GM21515 (cell line): ENCODE measurements at regions not wholly inside any gene's neighbourhood (a gene's known extent, or its start where the extent isn't known, plus 50 kb on each side); places are given as distances from the start of the nearest gene placed in this dataset.

ENCODE experiments used
- ATAC-seq: cut with Tn5 transposase; IDR thresholded peaks from one replicate; pipeline ENCODE4 v1.9.1; 2021; ENCODE audit not compliant: unreplicated experiment

- no peak for ATAC-seq
These were observed 1004.0 kb downstream of the ADGRL3 start for GRCh38 chr4:62204136-62204535.

GRCh38 chr4:62199291-62199810 is 999.2 kb downstream of the ADGRL3 start:
- ATAC-seq = no peak

GRCh38 chr4:62196338-62196737 is 996.2 kb downstream of the ADGRL3 start:
- ATAC-seq = no peak

- ATAC-seq = no peak
These were observed 994.2 kb downstream of the ADGRL3 start for GRCh38 chr4:62194342-62194741.

- ATAC-seq = no peak
These were observed 993.6 kb downstream of the ADGRL3 start for GRCh38 chr4:62193761-62194160.

GRCh38 chr4:62191451-62192240 is 991.5 kb downstream of the ADGRL3 start:
- no peak for ATAC-seq

GRCh38 chr4:62170235-62170634 is 970.1 kb downstream of the ADGRL3 start:
- ATAC-seq = no peak

GRCh38 chr4:62168681-62169080 is 968.6 kb downstream of the ADGRL3 start:
- no peak for ATAC-seq

- no peak for ATAC-seq
These were observed 962.5 kb downstream of the ADGRL3 start for GRCh38 chr4:62162606-62163005.

GRCh38 chr4:62161446-62161845 is 961.3 kb downstream of the ADGRL3 start:
- no peak for ATAC-seq

- no peak for ATAC-seq
These were observed 959.8 kb downstream of the ADGRL3 start for GRCh38 chr4:62159876-62160275.

GRCh38 chr4:62159306-62159705 is 959.2 kb downstream of the ADGRL3 start:
- no peak for ATAC-seq

- no peak for ATAC-seq
These were observed 956.1 kb downstream of the ADGRL3 start for GRCh38 chr4:62156205-62156604.

GRCh38 chr4:62145276-62145675 is 945.1 kb downstream of the ADGRL3 start:
- no peak for ATAC-seq

GRCh38 chr4:62144431-62144830 is 944.3 kb downstream of the ADGRL3 start:
- ATAC-seq = no peak

- no peak for ATAC-seq
These were observed 935.5 kb downstream of the ADGRL3 start for GRCh38 chr4:62135565-62136156.

- ATAC-seq = no peak
These were observed 933.9 kb downstream of the ADGRL3 start for GRCh38 chr4:62133977-62134376.

GRCh38 chr4:62133101-62133897 is 933.2 kb downstream of the ADGRL3 start:
- ATAC-seq = no peak

- no peak for ATAC-seq
These were observed 930.9 kb downstream of the ADGRL3 start for GRCh38 chr4:62131049-62131448.

GRCh38 chr4:62130637-62131036 is 930.5 kb downstream of the ADGRL3 start:
- ATAC-seq = no peak

- ATAC-seq = no peak
These were observed 930.1 kb downstream of the ADGRL3 start for GRCh38 chr4:62130230-62130629.
